ENCODE measurements at regions not wholly inside any gene's neighbourhood (a gene's known extent, or its start where the extent isn't known, plus 50 kb on each side); places are given as distances from the start of the nearest gene placed in this dataset.

DNA sequence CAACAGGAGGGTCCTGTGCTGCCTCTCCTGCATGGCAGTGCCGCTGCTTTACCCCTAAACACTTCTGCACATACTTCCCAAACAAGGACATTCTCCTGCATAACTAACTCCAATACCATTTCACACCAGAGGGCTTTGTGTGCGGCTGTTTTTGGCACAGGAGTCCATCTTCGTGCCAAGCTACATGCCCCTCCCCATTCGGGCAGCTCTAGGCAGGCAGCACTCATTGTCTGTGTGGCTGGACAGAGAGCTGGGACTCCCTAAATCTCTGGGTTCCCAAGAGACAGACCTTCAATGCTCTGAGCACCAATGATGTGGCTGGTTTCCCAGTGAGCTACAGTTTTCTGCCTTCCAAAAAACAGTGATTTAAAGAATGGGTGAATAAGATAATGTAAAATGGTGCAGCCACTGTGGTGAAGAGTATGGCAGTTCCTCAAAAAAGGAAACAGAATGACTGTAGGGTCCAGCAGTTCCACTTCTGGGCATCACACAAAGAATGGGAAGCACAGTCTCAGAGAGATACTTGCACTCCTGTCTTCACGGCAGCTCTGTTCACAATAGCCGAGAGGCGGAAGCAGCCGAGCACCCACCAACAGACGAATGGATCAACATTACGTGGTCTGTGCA is 80.3 kb upstream of the DUSP22 start:
- CTCF ChIA-PET, result interaction anchor here (1.7 kb wide), 1 partner anchor 23 kb away, joined by 4 read pairs; no protein-coding TSS in a partner anchor
- H3K4me3 ChIP-seq (ENCODE audit: low read depth, low read length), result no peak overlapping the region
- POLR2A ChIA-PET, result no interaction called here
- no peaks in the 10 kb centered on the region for H3K9me3 ChIP-seq (ENCODE audit: control insufficient read depth, insufficient read depth, low read depth, low read length)
- no peaks in the 10 kb centered on the region for H3K4me1 ChIP-seq (ENCODE audit: control insufficient read depth, insufficient read depth, low read length)
- H3K36me3 ChIP-seq (ENCODE audit: control insufficient read depth in 2 of 2, insufficient read depth in 1 of 2, low read length in 2 of 2), result no peaks in the 10 kb centered on the region
- H3K27ac ChIP-seq (ENCODE audit: extremely low read depth, low read depth, low read length), result no peak overlapping the region
- TF ChIP-seq, protein P1, sequence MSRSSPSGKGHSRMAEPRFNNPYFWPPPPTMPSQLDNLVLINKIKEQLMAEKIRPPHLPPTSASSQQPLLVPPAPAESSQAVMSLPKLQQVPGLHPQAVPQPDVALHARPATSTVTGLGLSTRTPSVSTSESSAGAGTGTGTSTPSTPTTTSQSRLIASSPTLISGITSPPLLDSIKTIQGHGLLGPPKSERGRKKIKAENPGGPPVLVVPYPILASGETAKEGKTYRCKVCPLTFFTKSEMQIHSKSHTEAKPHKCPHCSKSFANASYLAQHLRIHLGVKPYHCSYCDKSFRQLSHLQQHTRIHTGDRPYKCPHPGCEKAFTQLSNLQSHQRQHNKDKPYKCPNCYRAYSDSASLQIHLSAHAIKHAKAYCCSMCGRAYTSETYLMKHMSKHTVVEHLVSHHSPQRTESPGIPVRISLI (tag by site-specific recombination; IDR thresholded peaks at IDR 0.05), result no peak
- TF ChIP-seq, protein P2, sequence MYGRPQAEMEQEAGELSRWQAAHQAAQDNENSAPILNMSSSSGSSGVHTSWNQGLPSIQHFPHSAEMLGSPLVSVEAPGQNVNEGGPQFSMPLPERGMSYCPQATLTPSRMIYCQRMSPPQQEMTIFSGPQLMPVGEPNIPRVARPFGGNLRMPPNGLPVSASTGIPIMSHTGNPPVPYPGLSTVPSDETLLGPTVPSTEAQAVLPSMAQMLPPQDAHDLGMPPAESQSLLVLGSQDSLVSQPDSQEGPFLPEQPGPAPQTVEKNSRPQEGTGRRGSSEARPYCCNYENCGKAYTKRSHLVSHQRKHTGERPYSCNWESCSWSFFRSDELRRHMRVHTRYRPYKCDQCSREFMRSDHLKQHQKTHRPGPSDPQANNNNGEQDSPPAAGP (tag by site-specific recombination; IDR thresholded peaks at IDR 0.05), result no peak
- TF ChIP-seq SETDB1 (IDR thresholded peaks at IDR 0.05; ENCODE audit: insufficient read length, low read length) (no peak), ZFP37 (tag by site-specific recombination; IDR thresholded peaks at IDR 0.05) (no peak), FEZF1 (tag by site-specific recombination; IDR thresholded peaks at IDR 0.05) (no peak)
- TF ChIP-seq, protein P3, sequence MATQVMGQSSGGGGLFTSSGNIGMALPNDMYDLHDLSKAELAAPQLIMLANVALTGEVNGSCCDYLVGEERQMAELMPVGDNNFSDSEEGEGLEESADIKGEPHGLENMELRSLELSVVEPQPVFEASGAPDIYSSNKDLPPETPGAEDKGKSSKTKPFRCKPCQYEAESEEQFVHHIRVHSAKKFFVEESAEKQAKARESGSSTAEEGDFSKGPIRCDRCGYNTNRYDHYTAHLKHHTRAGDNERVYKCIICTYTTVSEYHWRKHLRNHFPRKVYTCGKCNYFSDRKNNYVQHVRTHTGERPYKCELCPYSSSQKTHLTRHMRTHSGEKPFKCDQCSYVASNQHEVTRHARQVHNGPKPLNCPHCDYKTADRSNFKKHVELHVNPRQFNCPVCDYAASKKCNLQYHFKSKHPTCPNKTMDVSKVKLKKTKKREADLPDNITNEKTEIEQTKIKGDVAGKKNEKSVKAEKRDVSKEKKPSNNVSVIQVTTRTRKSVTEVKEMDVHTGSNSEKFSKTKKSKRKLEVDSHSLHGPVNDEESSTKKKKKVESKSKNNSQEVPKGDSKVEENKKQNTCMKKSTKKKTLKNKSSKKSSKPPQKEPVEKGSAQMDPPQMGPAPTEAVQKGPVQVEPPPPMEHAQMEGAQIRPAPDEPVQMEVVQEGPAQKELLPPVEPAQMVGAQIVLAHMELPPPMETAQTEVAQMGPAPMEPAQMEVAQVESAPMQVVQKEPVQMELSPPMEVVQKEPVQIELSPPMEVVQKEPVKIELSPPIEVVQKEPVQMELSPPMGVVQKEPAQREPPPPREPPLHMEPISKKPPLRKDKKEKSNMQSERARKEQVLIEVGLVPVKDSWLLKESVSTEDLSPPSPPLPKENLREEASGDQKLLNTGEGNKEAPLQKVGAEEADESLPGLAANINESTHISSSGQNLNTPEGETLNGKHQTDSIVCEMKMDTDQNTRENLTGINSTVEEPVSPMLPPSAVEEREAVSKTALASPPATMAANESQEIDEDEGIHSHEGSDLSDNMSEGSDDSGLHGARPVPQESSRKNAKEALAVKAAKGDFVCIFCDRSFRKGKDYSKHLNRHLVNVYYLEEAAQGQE (tag by site-specific recombination; IDR thresholded peaks at IDR 0.05), result no peak

DNA sequence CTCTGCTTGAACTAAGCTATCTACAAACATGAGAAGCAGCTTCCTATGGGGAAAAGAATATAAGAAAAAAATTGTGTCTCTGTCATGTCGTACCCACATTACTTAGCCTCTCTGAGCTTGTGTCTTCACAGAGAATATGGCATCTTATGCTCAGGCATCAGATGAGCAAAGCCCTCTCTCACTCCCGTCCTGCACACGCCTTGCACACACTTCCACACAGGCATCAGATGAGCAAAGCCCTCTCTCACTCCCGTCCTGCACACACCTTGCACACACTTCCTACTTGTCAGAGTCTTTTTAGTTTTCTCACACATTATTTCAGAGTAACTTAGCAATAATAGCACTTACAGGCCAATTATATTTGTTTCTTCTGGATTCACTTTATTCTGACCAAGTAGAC is 79.0 kb upstream of the DUSP22 start:
- Histone ChIP-seq H3K4me1 (ENCODE audit: control insufficient read depth, insufficient read depth, low read length) (no peaks in the 10 kb centered on the region), H3K4me3 (ENCODE audit: low read depth, low read length) (no peak overlapping the region), H3K9me3 (ENCODE audit: control insufficient read depth, insufficient read depth, low read depth, low read length) (no peaks in the 10 kb centered on the region), H3K36me3 (ENCODE audit: control insufficient read depth in 2 of 2, insufficient read depth in 1 of 2, low read length in 2 of 2) (no peaks in the 10 kb centered on the region), H3K27ac (ENCODE audit: extremely low read depth, low read depth, low read length) (no peak overlapping the region)
- TF ChIP-seq ZSCAN16 (tag by site-specific recombination; IDR thresholded peaks at IDR 0.05) (no peak), ZNF404 (tag by site-specific recombination; IDR thresholded peaks at IDR 0.05) (no peak), ZNF660 (tag by site-specific recombination; IDR thresholded peaks at IDR 0.05) (no peak)
- POLR2A ChIA-PET, result interaction anchor here (0.5 kb wide), 1 partner anchor 11 kb away, joined by 3 read pairs; no protein-coding TSS in a partner anchor
- CTCF ChIA-PET, result interaction anchor here (0.6 kb wide), 1 partner anchor 537 kb away, joined by 3 read pairs; no protein-coding TSS in a partner anchor

DNA sequence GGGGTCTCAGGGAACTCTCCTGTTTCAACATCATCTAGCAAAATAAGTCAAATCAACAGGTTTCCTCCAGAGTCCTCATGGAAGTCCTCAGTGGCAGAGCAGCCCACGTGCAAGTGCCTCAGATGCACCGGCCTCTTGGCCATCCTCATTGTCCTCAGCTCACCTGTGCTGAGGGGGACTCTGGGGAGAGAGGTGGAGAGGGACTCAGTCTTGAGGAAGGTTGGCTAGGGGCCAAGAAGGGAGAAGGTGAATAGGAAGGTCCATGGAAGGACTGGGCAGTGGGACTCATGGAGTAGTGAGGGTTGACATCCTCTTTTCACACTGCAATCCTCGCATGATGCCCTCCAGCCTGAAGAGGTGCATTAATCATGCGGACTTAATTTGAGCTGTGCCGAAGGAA is 77.9 kb upstream of the DUSP22 start:
- Histone ChIP-seq H3K36me3 (ENCODE audit: control insufficient read depth in 2 of 2, insufficient read depth in 1 of 2, low read length in 2 of 2) (no peaks in the 10 kb centered on the region), H3K27ac (ENCODE audit: extremely low read depth, low read depth, low read length) (no peak overlapping the region), H3K4me1 (ENCODE audit: control insufficient read depth, insufficient read depth, low read length) (no peaks in the 10 kb centered on the region), H3K9me3 (ENCODE audit: control insufficient read depth, insufficient read depth, low read depth, low read length) (no peaks in the 10 kb centered on the region), H3K4me3 (ENCODE audit: low read depth, low read length) (no peak overlapping the region)
- POLR2A ChIA-PET, result no interaction called here
- TF ChIP-seq SCRT2 (tag by site-specific recombination; IDR thresholded peaks at IDR 0.05) (peak; percentile 34; the same call in 1 of the 2 replicates), ZNF664 (tag by site-specific recombination; IDR thresholded peaks at IDR 0.05) (no peak)
- CTCF ChIA-PET, result no interaction called here

All from HEK293 (cell line).